Activated CD4-positive, alpha-beta T cell treated with anti-CD3 and anti-CD28 coated beads, Interleukin-2, amount 10 ng/mL, durations not matched to agents 24 days and 14 days (primary cell): ENCODE measurements at regions not wholly inside any gene's neighbourhood (a gene's known extent, or its start where the extent isn't known, plus 50 kb on each side); places are given as distances from the start of the nearest gene placed in this dataset.

Experiments used
- DNase-seq: peaks from one replicate; pipeline ENCODE4 v3.0.0; 2022
- H3K27ac Mint-ChIP-seq: one replicate; pipeline ENCODE4 v1.8.0; 2022; ENCODE audit warnings: mild to moderate bottlenecking, mixed read lengths
- H3K27me3 Mint-ChIP-seq: one replicate; pipeline ENCODE4 v1.8.0; 2022; ENCODE audit warnings: mixed read lengths
- H3K36me3 Mint-ChIP-seq: one replicate; pipeline ENCODE4 v1.8.0; 2022; ENCODE audit warnings: low read depth, mild to moderate bottlenecking, mixed read lengths
- H3K4me1 Mint-ChIP-seq: one replicate; pipeline ENCODE4 v1.8.0; 2021; ENCODE audit warnings: mixed read lengths
- H3K4me3 Mint-ChIP-seq: one replicate; pipeline ENCODE4 v1.8.0; 2022; ENCODE audit warnings: mild to moderate bottlenecking, moderate library complexity, mixed read lengths
- H3K9me3 Mint-ChIP-seq: one replicate; pipeline ENCODE4 v1.8.0; 2021; ENCODE audit warnings: mixed read lengths
- intact Hi-C: fragments of 100-400 bp; cut with micrococcal nuclease; formaldehyde crosslinking; loops from one replicate; pipeline ENCODE4 v1.15.1; 2023

DNA sequence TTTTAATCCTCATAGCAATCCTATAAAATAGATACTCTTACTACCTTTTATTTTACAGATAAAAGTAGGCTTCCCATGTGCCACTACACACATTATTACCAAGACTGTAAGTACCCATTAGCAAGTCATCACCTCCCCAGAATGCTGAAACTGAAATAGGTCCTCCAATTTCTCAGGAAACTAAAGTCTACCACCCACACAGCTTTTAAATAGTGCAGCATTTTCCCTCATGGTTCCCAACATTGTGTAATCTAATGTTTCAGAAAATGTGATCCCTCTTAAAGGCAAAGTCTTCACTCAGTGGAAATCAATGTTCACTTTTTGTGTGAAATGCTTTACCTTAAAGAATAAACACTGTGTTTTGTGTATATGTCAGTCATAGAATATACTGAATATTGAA, 356.5 kb downstream of the GPATCH2 start:
- no peak overlapping the region for H3K4me3 Mint-ChIP-seq
- no peaks in the 10 kb centered on the region for H3K27me3 Mint-ChIP-seq
- no peak for DNase-seq
- no peak overlapping the region for H3K27ac Mint-ChIP-seq
- no peaks in the 10 kb centered on the region for H3K9me3 Mint-ChIP-seq
- intact Hi-C loops = no loop called here
- no peaks in the 10 kb centered on the region for H3K36me3 Mint-ChIP-seq
- no peaks in the 10 kb centered on the region for H3K4me1 Mint-ChIP-seq

DNA sequence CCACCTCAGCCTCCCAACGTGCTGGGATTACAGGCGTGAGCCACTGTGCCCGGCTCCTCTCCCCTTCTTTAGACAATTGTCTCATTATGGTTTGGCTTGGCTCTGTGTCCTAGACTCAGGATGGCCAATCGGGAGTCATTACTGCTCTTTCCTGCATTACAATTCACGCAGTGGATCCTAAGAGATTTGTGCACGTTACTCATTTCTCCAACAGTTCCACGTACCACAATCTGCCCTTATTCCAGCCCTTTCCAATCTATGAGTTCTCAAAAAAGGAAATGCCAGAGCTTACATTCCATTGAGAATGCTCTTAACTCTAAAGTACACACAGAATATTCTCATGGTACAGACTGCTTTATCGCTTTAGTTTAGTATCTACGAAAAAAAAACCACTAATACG, 357.0 kb downstream of the GPATCH2 start:
- no peak overlapping the region for H3K27ac Mint-ChIP-seq
- H3K36me3 Mint-ChIP-seq = no peaks in the 10 kb centered on the region
- H3K27me3 Mint-ChIP-seq = no peaks in the 10 kb centered on the region
- no peak overlapping the region for H3K4me3 Mint-ChIP-seq
- no peaks in the 10 kb centered on the region for H3K9me3 Mint-ChIP-seq
- no peak for DNase-seq
- intact Hi-C loops = no loop called here
- H3K4me1 Mint-ChIP-seq = no peaks in the 10 kb centered on the region

DNA sequence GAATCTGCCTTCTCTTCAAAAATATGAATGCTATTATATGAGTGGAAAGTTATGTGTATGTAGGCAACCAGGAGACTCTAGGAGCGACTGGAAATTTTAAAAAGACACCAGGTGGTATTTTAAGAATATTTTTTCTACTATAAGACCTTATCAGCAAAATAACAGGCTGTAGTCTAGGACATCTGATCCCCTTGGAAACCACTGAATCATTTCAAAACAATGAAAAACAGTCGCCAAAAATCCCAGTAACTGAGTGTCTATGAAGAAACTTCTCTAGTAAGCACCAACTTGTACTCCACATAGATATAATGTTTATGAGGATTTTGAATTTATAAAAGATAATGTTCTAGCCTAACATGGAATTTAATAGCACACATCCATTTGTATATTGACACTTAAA, 358.5 kb downstream of the GPATCH2 start:
- no peak overlapping the region for H3K27ac Mint-ChIP-seq
- no peaks in the 10 kb centered on the region for H3K36me3 Mint-ChIP-seq
- intact Hi-C loops = no loop called here
- H3K4me3 Mint-ChIP-seq = no peak overlapping the region
- no peaks in the 10 kb centered on the region for H3K9me3 Mint-ChIP-seq
- DNase-seq = no peak
- H3K27me3 Mint-ChIP-seq = no peaks in the 10 kb centered on the region
- no peaks in the 10 kb centered on the region for H3K4me1 Mint-ChIP-seq

DNA sequence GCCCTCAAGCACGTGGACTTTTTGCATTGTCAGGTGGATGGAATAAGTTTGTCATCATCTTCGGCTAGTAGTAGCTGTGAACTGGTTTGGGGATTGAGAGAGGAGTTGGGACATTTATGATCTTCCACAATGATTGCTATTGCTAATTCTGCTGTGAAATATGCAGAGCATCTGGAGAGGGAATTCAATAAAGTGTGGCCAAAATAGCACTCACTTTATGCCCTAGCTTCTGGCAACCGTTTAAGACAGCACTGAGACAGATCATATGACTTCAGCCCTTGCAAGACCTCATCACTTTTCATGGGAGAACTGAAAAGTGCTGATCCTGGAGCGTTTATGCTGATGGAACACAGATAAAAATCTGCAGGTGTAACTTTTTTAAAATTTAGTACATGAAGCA, 360.8 kb downstream of the GPATCH2 start:
- Mint-ChIP-seq H3K27me3 (no peaks in the 10 kb centered on the region), H3K27ac (no peak overlapping the region), H3K9me3 (no peaks in the 10 kb centered on the region), H3K4me3 (no peak overlapping the region), H3K36me3 (no peaks in the 10 kb centered on the region), H3K4me1 (no peaks in the 10 kb centered on the region)
- intact Hi-C loops = no loop called here
- no peak for DNase-seq

DNA sequence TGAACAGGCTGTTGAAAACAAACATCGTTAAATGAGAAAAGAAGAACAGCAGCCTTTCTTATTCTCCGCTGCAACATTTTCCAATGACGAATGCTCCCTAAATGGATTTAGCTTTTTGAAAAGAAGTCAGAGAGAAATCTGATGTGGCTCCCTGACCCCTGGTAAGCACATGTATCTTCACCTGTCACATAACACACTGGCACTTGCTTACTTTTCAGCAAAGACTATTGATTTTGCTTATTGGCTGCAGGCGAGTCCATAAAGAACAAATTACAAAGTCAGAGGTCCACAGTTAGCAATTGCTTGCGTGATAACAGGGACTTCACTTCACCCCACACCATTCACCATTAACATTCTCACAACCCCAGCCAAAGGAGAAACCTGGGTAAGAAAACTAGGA, 362.8 kb downstream of the GPATCH2 start:
- intact Hi-C loops = no loop called here
- H3K36me3 Mint-ChIP-seq = no peaks in the 10 kb centered on the region
- no peaks in the 10 kb centered on the region for H3K27me3 Mint-ChIP-seq
- no peaks in the 10 kb centered on the region for H3K9me3 Mint-ChIP-seq
- no peak for DNase-seq
- H3K27ac Mint-ChIP-seq = no peak overlapping the region
- no peaks in the 10 kb centered on the region for H3K4me1 Mint-ChIP-seq
- H3K4me3 Mint-ChIP-seq = no peak overlapping the region

DNA sequence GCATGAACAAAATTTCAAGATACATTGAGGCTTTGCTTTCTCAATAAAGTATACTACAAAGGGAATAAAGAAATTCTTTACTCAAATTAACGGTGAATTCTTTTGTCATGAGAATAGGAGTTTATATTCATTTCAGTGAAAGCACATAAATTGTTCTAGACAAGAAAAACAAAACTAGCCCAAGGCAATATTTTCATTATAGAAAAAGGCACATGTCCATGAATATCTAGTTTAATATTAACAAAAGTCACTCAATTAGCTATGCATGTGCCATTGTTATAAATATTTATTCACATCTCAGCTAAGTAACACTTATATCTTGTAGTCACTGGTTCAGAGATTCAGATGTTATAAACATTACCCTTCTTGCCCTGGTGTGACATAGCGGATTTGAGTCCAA, 369.3 kb downstream of the GPATCH2 start:
- intact Hi-C loops = no loop called here
- Mint-ChIP-seq H3K27ac (no peak overlapping the region), H3K36me3 (no peaks in the 10 kb centered on the region), H3K9me3 (no peaks in the 10 kb centered on the region), H3K4me1 (no peaks in the 10 kb centered on the region), H3K27me3 (no peaks in the 10 kb centered on the region), H3K4me3 (no peak overlapping the region)
- DNase-seq = no peak

DNA sequence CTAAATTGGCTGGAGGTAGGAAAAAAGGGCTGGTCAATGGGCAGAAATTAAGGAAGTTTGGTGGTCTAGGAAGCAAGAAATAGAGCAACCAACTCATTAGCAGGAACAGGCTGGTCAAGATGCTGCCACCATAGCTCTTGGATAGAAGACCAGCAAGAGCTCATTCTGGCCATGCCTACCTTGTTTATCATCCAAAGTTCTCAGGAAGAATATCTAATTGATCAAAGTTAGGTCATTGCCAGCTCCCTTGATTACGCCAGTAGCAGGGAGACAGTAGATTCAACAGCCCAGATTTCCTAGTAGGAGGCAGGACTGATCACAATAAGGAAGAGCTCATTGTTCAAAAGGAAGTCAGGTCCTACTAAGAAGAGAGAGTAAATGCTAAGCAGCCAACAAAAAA, 370.2 kb downstream of the GPATCH2 start:
- no peaks in the 10 kb centered on the region for H3K9me3 Mint-ChIP-seq

DNA sequence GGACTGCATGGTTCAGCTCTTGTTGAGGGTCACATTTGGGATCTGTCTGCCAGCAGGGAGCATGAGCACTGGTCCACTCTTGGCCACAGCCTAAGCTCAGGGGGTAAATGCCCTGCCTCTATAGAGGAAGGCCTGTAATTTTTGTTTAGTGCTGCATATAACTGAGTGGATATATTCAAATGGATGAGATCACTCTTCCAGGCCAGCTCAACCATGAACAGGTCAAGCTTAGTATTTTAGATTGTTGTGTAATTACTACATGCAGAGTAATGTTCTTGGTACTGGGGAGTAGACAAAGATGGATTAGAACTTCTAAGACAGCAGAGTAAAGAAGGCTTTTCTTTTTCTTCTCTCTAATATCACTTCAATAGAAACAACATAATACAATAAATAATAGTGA, 376.9 kb downstream of the GPATCH2 start:
- Mint-ChIP-seq H3K27ac (no peak overlapping the region), H3K27me3 (no peaks in the 10 kb centered on the region), H3K4me1 (no peaks in the 10 kb centered on the region), H3K4me3 (no peak overlapping the region), H3K9me3 (no peaks in the 10 kb centered on the region), H3K36me3 (no peaks in the 10 kb centered on the region)
- intact Hi-C loops = no loop called here
- no peak for DNase-seq

More for the DNA sequence above, 370.2 kb downstream of the GPATCH2 start:
- no peak for DNase-seq
- no peak overlapping the region for H3K4me3 Mint-ChIP-seq
- no peaks in the 10 kb centered on the region for H3K36me3 Mint-ChIP-seq
- intact Hi-C loops = no loop called here
- H3K27ac Mint-ChIP-seq = no peak overlapping the region
- no peaks in the 10 kb centered on the region for H3K4me1 Mint-ChIP-seq
- H3K27me3 Mint-ChIP-seq = no peaks in the 10 kb centered on the region

DNA sequence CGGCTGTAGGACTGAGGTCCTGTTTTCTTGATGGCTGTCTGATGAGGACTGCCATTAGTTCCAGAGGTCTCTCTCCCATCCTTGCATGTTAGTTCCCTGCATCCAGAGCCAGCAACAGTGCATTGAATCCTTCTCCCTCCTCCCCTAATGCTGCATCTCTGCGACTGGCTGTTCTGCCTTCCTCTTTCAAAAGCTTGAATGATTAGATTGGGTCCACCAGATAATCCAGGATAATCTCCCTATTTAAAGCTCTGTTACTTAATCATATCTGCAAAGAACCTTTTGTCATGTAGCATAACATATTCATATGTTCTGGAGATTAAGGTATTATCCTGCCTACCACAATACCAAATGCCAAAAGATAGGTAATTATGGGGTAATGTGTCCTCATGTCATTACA, 377.5 kb downstream of the GPATCH2 start:
- Mint-ChIP-seq H3K4me1 (no peaks in the 10 kb centered on the region), H3K9me3 (no peaks in the 10 kb centered on the region), H3K36me3 (no peaks in the 10 kb centered on the region), H3K27me3 (no peaks in the 10 kb centered on the region), H3K4me3 (no peak overlapping the region), H3K27ac (no peak overlapping the region)
- intact Hi-C loops = no loop called here
- DNase-seq = no peak

DNA sequence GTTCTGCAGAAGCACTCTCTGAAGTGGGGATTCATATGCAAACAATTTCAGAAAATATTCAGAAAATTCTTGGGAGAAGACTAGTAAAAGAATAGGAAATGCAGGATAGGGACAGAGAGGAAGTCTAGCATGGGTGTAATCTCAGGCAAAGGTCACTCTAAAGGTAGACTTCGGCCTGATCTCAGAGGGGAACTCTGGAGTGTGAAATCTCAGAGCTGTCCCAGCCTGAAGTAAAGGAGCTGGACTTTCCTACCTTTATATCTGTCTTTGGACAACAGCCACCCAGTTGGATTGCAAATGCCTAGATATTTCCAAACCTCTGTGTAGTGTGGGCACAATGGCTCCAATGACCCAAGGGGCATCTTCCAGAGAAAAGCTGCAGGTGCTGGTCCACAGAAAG, 379.8 kb downstream of the GPATCH2 start:
- intact Hi-C loops = no loop called here
- Mint-ChIP-seq H3K27me3 (no peaks in the 10 kb centered on the region), H3K9me3 (no peaks in the 10 kb centered on the region), H3K36me3 (no peaks in the 10 kb centered on the region), H3K4me1 (no peaks in the 10 kb centered on the region), H3K4me3 (no peak overlapping the region), H3K27ac (no peak overlapping the region)
- no peak for DNase-seq

DNA sequence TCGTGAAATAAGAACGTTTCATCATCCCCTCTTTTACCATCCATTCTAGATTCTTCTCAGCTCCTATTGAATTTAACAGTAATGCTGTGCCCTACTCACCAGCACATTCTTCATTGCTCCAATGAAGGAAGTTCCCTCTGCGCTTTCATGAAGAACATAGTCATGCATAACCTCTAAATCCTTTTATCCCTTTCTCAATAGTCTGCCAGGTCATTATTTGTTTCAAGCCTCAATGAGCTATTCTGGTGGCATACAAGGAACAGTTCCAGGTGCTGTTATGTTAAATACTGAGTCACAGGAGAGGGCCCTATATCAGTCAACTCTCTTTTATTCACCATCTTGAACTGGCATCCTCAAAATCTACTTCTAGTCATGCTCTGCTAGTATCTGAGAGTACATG, 381.0 kb downstream of the GPATCH2 start:
- intact Hi-C loops = no loop called here
- no peak for DNase-seq
- no peaks in the 10 kb centered on the region for H3K9me3 Mint-ChIP-seq
- no peak overlapping the region for H3K27ac Mint-ChIP-seq
- H3K4me3 Mint-ChIP-seq = no peak overlapping the region
- H3K27me3 Mint-ChIP-seq = no peaks in the 10 kb centered on the region
- H3K36me3 Mint-ChIP-seq = no peaks in the 10 kb centered on the region
- no peaks in the 10 kb centered on the region for H3K4me1 Mint-ChIP-seq

DNA sequence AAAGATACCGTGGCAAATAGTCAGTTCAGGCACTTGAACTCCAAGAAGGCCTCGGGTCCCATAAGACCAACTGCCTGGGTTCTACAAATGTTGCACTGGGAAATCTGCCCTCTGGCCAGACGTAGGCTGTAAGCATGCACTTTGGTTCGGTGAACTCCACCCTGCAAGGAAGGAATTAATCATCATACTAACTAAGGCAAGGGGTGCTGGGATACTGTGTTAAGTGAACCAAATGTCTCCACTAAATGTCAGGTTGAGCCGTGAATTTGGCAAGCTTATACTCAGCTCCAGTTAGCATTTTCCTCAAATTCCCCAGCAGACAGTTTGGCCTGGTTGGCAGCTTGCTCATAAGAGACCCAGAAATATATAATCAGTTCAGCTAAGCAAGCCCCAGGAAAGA, 385.9 kb downstream of the GPATCH2 start:
- Mint-ChIP-seq H3K36me3 (no peaks in the 10 kb centered on the region), H3K27me3 (no peaks in the 10 kb centered on the region), H3K4me1 (no peaks in the 10 kb centered on the region), H3K4me3 (no peak overlapping the region), H3K27ac (no peak overlapping the region), H3K9me3 (no peaks in the 10 kb centered on the region)
- no peak for DNase-seq
- intact Hi-C loops = no loop called here

DNA sequence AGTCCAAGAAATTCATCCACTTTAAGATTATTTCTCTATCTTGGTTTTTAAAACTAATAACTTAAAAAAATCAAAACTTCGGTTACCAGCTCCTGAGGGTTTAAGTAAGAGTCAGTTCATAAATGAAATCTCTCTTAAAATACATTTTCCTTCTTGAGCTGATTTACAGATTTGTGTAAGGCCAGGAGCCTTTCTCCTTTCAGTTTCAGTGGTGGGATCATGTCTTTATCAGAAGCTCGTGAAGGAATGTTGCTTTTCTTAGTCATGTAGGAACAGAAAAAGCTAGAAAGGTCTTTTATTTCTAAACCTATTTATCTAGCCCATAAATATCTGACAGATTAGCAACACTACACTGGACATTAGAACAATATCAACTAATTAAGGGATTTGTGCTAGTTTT, 390.2 kb downstream of the GPATCH2 start:
- no peak for DNase-seq
- intact Hi-C loops = no loop called here
- Mint-ChIP-seq H3K4me1 (no peaks in the 10 kb centered on the region), H3K9me3 (no peaks in the 10 kb centered on the region), H3K36me3 (no peaks in the 10 kb centered on the region), H3K27me3 (no peaks in the 10 kb centered on the region), H3K27ac (no peak overlapping the region), H3K4me3 (no peak overlapping the region)

DNA sequence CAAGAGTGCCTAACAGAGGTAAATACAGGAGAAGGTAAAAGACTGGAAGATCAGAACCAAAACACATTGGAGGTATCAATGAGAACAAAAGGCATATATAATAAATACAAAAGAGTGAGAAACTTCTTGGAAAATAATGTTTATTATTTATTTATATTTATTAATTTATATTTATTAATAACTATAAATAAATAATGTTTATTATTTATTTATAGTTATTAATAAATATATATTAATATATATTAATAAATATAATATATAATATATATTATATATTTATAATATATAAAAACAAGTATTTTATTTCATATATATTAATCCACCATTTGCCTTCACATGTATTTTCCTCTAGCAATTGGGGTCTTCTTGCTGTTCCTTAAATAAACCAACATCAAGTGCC, 391.9 kb downstream of the GPATCH2 start:
- Mint-ChIP-seq H3K9me3 (no peaks in the 10 kb centered on the region), H3K4me3 (no peak overlapping the region), H3K27ac (no peak overlapping the region), H3K4me1 (no peaks in the 10 kb centered on the region), H3K27me3 (no peaks in the 10 kb centered on the region), H3K36me3 (no peaks in the 10 kb centered on the region)
- intact Hi-C loops = no loop called here
- no peak for DNase-seq

DNA sequence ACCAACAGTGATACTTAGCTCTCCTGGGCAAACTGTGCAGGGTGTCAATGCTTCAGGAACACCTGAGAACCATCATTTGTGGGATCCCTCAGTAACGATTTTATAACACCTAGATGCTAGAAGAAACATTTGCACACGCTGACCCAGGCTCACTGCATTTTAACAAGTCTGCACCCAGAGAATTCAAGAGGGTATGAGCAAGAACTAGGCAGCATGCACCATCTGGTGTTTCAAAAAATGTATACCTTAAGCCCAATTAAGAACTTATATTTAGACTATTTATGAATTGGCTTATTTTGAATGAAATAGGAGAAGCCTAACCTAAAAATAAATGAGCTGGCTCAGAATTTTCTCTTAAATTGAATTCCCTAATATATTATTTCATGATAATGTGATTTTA, 400.5 kb downstream of the GPATCH2 start:
- intact Hi-C loops = no loop called here
- DNase-seq = no peak

DNA sequence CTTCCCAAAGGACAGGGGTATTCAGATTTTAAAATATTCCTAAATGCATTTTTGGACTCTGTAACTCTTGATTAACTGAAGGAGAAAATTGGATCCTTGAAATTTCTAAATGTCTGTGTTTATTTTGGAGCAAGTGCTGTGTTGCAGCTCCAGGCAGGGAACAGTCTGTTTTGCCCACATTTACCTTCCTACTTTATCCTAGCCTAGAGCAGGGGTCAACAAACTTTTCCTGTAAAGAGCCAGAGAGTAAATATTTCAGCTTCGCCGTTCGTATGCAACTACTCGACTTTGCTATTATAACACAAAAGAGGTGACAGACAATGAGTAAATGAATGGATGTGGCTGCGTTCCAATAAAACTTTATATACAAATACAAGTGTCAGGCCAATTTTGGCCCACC, 402.2 kb downstream of the GPATCH2 start:
- Mint-ChIP-seq H3K27ac (no peak overlapping the region), H3K9me3 (no peaks in the 10 kb centered on the region), H3K4me3 (no peak overlapping the region), H3K36me3 (no peaks in the 10 kb centered on the region), H3K27me3 (no peaks in the 10 kb centered on the region), H3K4me1 (no peaks in the 10 kb centered on the region)
- intact Hi-C loops = no loop called here
- no peak for DNase-seq

More for the DNA sequence above, 400.5 kb downstream of the GPATCH2 start:
- Mint-ChIP-seq H3K36me3 (no peaks in the 10 kb centered on the region), H3K4me3 (no peak overlapping the region), H3K27ac (no peak overlapping the region), H3K4me1 (no peaks in the 10 kb centered on the region), H3K9me3 (no peaks in the 10 kb centered on the region), H3K27me3 (no peaks in the 10 kb centered on the region)
